DOHH2 (cell line): ENCODE measurements at regions not wholly inside any gene's neighbourhood (a gene's known extent, or its start where the extent isn't known, plus 50 kb on each side); places are given as distances from the start of the nearest gene placed in this dataset.

ENCODE experiments used
- H3F3A ChIP-seq: fragments of 200-600 bp; sonication (generic), shearing (Covaris generic); 2 replicates; pipeline ENCODE4 v1.6.0; 2016; ENCODE audit warnings: antibody characterized with exemption, mild to moderate bottlenecking; ENCODE audit not compliant: control insufficient read depth, insufficient read depth
- H3K27ac ChIP-seq: fragments of 200-600 bp; sonication (generic); 2 replicates; pipeline ENCODE4 v1.5.1; 2014; ENCODE audit warnings: low read depth, mild to moderate bottlenecking, low read length, moderate library complexity
- H3K27me3 ChIP-seq: fragments of 200-600 bp; sonication (generic); 2 replicates; pipeline ENCODE4 v1.6.1; 2014; ENCODE audit warnings: mild to moderate bottlenecking, low read length, mixed read lengths; ENCODE audit not compliant: control insufficient read depth
- H3K36me3 ChIP-seq: fragments of 200-600 bp; sonication (generic); 2 replicates; pipeline ENCODE4 v1.6.1; 2014; ENCODE audit warnings: mild to moderate bottlenecking, low read length, moderate library complexity, mixed read lengths; ENCODE audit not compliant: control insufficient read depth
- H3K4me1 ChIP-seq: fragments of 200-600 bp; sonication (generic); 2 replicates; pipeline ENCODE4 v1.6.1; 2014; ENCODE audit warnings: mild to moderate bottlenecking, low read length, mixed read lengths; ENCODE audit not compliant: control insufficient read depth
- H3K4me2 ChIP-seq: fragments of 200-600 bp; sonication (generic); 2 replicates; pipeline ENCODE4 v1.6.0; 2014; ENCODE audit warnings: mild to moderate bottlenecking, low read length, moderate library complexity
- H3K4me3 ChIP-seq: fragments of 200-600 bp; sonication (generic); 2 replicates; pipeline ENCODE4 v1.5.1; 2014; ENCODE audit warnings: mild to moderate bottlenecking, low read length, mixed read lengths
- H3K79me2 ChIP-seq: fragments of 200-600 bp; sonication (generic); 2 replicates; pipeline ENCODE4 v1.6.1; 2014; ENCODE audit warnings: mild to moderate bottlenecking, low read length, mixed read lengths; ENCODE audit not compliant: control insufficient read depth
- H3K9me2 ChIP-seq: fragments of 200-600 bp; sonication (generic); replicated peaks from 2 replicates; pipeline ENCODE4 v1.6.1; 2014; ENCODE audit warnings: mild to moderate bottlenecking, low read length, mixed read lengths; ENCODE audit not compliant: control insufficient read depth
- H3K9me3 ChIP-seq: fragments of 200-600 bp; sonication (generic); 2 replicates; pipeline ENCODE4 v1.6.1; 2014; ENCODE audit warnings: antibody characterized with exemption, low read length, mixed read lengths; ENCODE audit not compliant: control insufficient read depth, insufficient read depth
- H4K20me1 ChIP-seq: fragments of 200-600 bp; sonication (generic); 2 replicates; pipeline ENCODE4 v1.6.0; 2014; ENCODE audit warnings: low read depth, mild to moderate bottlenecking, antibody characterized with exemption, low read length, moderate library complexity; ENCODE audit not compliant: control insufficient read depth, insufficient read depth
- EZH2phosphoT487 ChIP-seq: fragments of 200-600 bp; sonication (generic); IDR thresholded peaks from 2 replicates; pipeline ENCODE4 v1.6.1; 2017; ENCODE audit warnings: borderline replicate concordance, mild to moderate bottlenecking, antibody characterized with exemption, low read length, moderate library complexity, mixed read lengths
- TF ChIP-seq, protein P1 (sequence below): fragments of 200-600 bp; sonication (generic); IDR thresholded peaks from one replicate; pipeline ENCODE4 v1.5.1; 2014; ENCODE audit warnings: antibody characterized with exemption, mild to moderate bottlenecking, low read depth, low read length; ENCODE audit not compliant: poor library complexity, severe bottlenecking

DNA sequence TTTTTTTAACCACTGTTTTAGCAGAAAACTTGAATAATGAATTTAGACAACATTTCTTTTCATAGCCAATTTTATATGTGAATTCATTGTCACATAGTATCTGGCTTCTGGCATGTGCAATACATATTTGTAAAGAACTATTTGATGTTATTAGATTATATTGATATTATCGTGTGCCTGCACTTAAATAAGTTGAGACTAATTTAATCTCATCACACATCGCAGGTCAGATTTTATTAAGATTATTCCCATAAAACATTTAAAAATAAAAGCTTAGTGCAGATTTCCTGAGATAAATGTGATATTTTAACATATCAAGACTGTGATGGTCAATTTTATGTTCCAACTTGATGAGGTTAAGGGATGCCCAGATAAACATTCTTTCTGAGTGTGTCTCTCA, 1565.3 kb upstream of the LRRTM3 start:
- Histone ChIP-seq H3K4me2 (no peak overlapping the region), H3K36me3 (no peaks in the 10 kb centered on the region), H3K4me1 (peaks cover 2% of the 10 kb centered on the region; the same call in 1 of the 2 replicates), H3F3A (no peaks in the 10 kb centered on the region), H3K4me3 (no peak overlapping the region), H3K9me3 (no peaks in the 10 kb centered on the region), H4K20me1 (no peaks in the 10 kb centered on the region), H3K79me2 (no peaks in the 10 kb centered on the region), H3K27ac (no peak overlapping the region), H3K27me3 (no peaks in the 10 kb centered on the region), H3K9me2 (no peaks in the 10 kb centered on the region)
- TF ChIP-seq, protein P1, sequence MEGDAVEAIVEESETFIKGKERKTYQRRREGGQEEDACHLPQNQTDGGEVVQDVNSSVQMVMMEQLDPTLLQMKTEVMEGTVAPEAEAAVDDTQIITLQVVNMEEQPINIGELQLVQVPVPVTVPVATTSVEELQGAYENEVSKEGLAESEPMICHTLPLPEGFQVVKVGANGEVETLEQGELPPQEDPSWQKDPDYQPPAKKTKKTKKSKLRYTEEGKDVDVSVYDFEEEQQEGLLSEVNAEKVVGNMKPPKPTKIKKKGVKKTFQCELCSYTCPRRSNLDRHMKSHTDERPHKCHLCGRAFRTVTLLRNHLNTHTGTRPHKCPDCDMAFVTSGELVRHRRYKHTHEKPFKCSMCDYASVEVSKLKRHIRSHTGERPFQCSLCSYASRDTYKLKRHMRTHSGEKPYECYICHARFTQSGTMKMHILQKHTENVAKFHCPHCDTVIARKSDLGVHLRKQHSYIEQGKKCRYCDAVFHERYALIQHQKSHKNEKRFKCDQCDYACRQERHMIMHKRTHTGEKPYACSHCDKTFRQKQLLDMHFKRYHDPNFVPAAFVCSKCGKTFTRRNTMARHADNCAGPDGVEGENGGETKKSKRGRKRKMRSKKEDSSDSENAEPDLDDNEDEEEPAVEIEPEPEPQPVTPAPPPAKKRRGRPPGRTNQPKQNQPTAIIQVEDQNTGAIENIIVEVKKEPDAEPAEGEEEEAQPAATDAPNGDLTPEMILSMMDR: no peak
- TF ChIP-seq EZH2phosphoT487: no peak

DNA sequence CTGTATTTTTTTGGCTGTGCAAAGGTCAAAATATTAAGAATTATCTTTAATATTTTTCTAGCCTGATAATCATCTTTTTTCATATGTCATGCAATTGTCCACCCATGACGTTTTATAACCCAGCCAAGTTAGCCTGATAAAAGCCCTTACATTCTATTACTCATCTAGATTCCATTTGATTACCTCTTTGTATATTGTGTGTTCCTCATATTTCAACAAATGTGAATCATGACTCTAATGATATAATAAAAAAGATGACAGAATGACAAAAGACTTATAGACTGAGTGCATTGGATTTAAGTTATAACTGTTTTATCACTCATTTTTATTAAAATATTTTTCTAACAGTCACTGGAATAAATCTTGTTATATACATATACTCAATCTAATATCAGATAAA, 1560.0 kb upstream of the LRRTM3 start:
- H3K27ac ChIP-seq: no peak overlapping the region
- H3K4me2 ChIP-seq: no peak overlapping the region
- no peaks in the 10 kb centered on the region for H3F3A ChIP-seq
- no peaks in the 10 kb centered on the region for H4K20me1 ChIP-seq
- H3K27me3 ChIP-seq: no peaks in the 10 kb centered on the region
- H3K79me2 ChIP-seq: no peaks in the 10 kb centered on the region
- H3K36me3 ChIP-seq: no peaks in the 10 kb centered on the region
- H3K9me3 ChIP-seq: no peaks in the 10 kb centered on the region
- H3K9me2 ChIP-seq: no peaks in the 10 kb centered on the region
- no peak overlapping the region for H3K4me3 ChIP-seq
- TF ChIP-seq EZH2phosphoT487: no peak
- TF ChIP-seq, protein P1: no peak
- no peaks in the 10 kb centered on the region for H3K4me1 ChIP-seq

DNA sequence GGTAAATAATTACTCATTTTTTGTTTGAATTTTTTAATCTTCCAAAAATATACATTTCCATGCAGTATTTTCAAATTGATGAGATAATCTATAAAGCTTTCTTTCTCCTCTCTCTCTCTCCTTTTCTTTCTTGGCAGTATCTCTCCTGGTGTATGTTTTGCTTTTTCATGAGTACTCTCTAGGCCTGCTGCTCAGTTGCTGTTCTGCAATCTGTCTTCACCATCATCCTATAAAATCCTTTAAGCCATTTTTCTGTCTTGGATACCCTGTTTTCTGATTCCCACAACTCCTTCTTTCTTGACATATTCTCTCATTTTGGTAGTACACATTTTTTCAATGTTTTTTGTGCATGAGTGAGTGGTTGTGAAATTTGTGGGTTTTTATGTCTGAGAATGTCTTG, 1558.1 kb upstream of the LRRTM3 start:
- Histone ChIP-seq H3K27me3 (no peaks in the 10 kb centered on the region), H3K9me2 (no peaks in the 10 kb centered on the region), H3K9me3 (no peaks in the 10 kb centered on the region), H3K4me1 (no peaks in the 10 kb centered on the region), H3K4me3 (no peak overlapping the region), H3K27ac (no peak overlapping the region), H3K4me2 (no peak overlapping the region), H3K36me3 (no peaks in the 10 kb centered on the region), H3F3A (no peaks in the 10 kb centered on the region), H4K20me1 (no peaks in the 10 kb centered on the region), H3K79me2 (no peaks in the 10 kb centered on the region)
- TF ChIP-seq, protein P1: no peak
- no peak for TF ChIP-seq EZH2phosphoT487

DNA sequence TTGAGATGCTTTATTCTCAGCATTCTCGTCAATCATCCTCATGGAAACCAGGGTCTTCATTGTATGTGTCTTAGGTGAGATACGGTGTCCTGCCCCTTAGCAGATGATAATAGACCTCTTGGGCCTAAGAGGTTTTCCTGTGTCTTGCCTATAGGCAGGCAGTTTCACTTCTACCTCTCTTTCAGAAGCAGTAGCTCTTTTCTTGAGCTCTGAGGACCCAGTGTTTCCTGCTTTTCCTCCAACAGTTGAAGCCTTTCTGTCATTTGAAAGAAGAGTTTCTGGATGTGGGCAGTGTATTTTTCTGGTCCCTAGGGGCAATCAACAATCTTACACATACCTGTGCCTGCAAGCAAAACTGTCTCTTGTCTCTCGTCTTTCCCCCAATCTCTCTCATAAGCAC, 1550.3 kb upstream of the LRRTM3 start:
- no peaks in the 10 kb centered on the region for H3K36me3 ChIP-seq
- H3K4me2 ChIP-seq: no peak overlapping the region

More for the DNA sequence above, 1550.3 kb upstream of the LRRTM3 start:
- no peaks in the 10 kb centered on the region for H3F3A ChIP-seq
- H3K4me3 ChIP-seq: no peak overlapping the region
- H3K9me3 ChIP-seq: no peaks in the 10 kb centered on the region
- H4K20me1 ChIP-seq: no peaks in the 10 kb centered on the region
- no peaks in the 10 kb centered on the region for H3K4me1 ChIP-seq
- H3K9me2 ChIP-seq: no peaks in the 10 kb centered on the region
- H3K79me2 ChIP-seq: no peaks in the 10 kb centered on the region
- no peak overlapping the region for H3K27ac ChIP-seq
- no peak for TF ChIP-seq EZH2phosphoT487
- TF ChIP-seq, protein P1: no peak
- no peaks in the 10 kb centered on the region for H3K27me3 ChIP-seq
